ENCODE measurements at regions not wholly inside any gene's neighbourhood (a gene's known extent, or its start where the extent isn't known, plus 50 kb on each side); places are given as distances from the start of the nearest gene placed in this dataset.

GRCh38 chrX:112440277-112440676, 239.5 kb downstream of the LHFPL1 start:
- no peak for FAIRE-seq
- no peaks in the 10 kb centered on the region for H3K23me2 ChIP-seq (ENCODE audit: low read depth, low read length)

More at GRCh38 chrX:112440277-112440676, 239.5 kb downstream of the LHFPL1 start:
- no peaks in the 10 kb centered on the region for H3K4me1 ChIP-seq (replicated peaks in 1 of 4; ENCODE audit: control insufficient read depth in 3 of 4, insufficient read depth in 4 of 4, low read length in 3 of 4)
- H2BK120ac ChIP-seq (replicated peaks; ENCODE audit: low read depth, low read length), result no peak overlapping the region
- no peaks in the 10 kb centered on the region for H3K79me1 ChIP-seq (ENCODE audit: low read depth, low read length)
- no peaks in the 10 kb centered on the region for H3K36me3 ChIP-seq (ENCODE audit: control insufficient read depth in 2 of 4, insufficient read depth in 4 of 4, low read length in 3 of 4)
- H3K9ac ChIP-seq (replicated peaks in 1 of 4; ENCODE audit: extremely low read depth in 1 of 4, low read depth in 3 of 4, low read length in 3 of 4), result no peak overlapping the region
- WGBS, 2 experiments (ENCODE audit: extremely low coverage in 1 of 2, insufficient coverage in 1 of 2, insufficient read length in 1 of 2, insufficient replicate concordance in 2 of 2, low coverage in 1 of 2, low lambda C conversion rate in 2 of 2, missing lambda C conversion rate in 1 of 2), result 97% methylated on average over 2 of the region's 2 CpGs; no CpG with 5 or more reads in 1 of the 2 experiments
- DNase-seq (ENCODE audit: low read depth in 1 of 2, low spot score in 2 of 2), result no peak
- TF ChIP-seq GTF2F1 (IDR thresholded peaks at IDR 0.05; ENCODE audit: borderline replicate concordance, low read depth, low read length) (no peak), E2F6 (IDR thresholded peaks at IDR 0.05) (no peak), CHD1 (IDR thresholded peaks at IDR 0.05; ENCODE audit: low read depth, low read length) (no peak), CREB1 (IDR thresholded peaks at IDR 0.05) (no peak), SP2 (IDR thresholded peaks at IDR 0.05; ENCODE audit: low read length) (no peak), CTBP2 (IDR thresholded peaks at IDR 0.05; ENCODE audit: borderline replicate concordance, insufficient read depth, insufficient read length, low read length) (no peak), ATF2 (IDR thresholded peaks at IDR 0.05; ENCODE audit: low read length) (no peak), TAF1 (IDR thresholded peaks at IDR 0.05; ENCODE audit: low read depth, low read length) (no peak), HDAC2 (IDR thresholded peaks at IDR 0.05; ENCODE audit: borderline replicate concordance in 1 of 2, low read depth in 2 of 2, low read length in 2 of 2) (no peak), JUND (IDR thresholded peaks at IDR 0.05; ENCODE audit: low read length) (no peak)
- H4K91ac ChIP-seq (replicated peaks; ENCODE audit: insufficient read length, low read length), result no peak overlapping the region
- H2BK15ac ChIP-seq (ENCODE audit: low read length), result no peak overlapping the region
- no peak overlapping the region for H3K23ac ChIP-seq (ENCODE audit: insufficient read length)
- H2BK5ac ChIP-seq (ENCODE audit: low read depth, low read length), result no peak overlapping the region
- no peak overlapping the region for H4K5ac ChIP-seq (ENCODE audit: insufficient read length, low read depth, low read length)
- CTCF ChIA-PET (ENCODE audit: partially characterized antibody), result no interaction called here
- no peak overlapping the region for H2AFZ ChIP-seq (ENCODE audit: low read length)
- H3K14ac ChIP-seq (ENCODE audit: insufficient read length), result no peak overlapping the region
- H2AK5ac ChIP-seq (ENCODE audit: low read depth, low read length), result no peak overlapping the region
- no peak overlapping the region for H2BK12ac ChIP-seq (ENCODE audit: low read depth, low read length)
- no peak overlapping the region for H3K18ac ChIP-seq (ENCODE audit: extremely low read depth, low read length)
- H3K4ac ChIP-seq (replicated peaks; ENCODE audit: insufficient read length, low read depth, low read length), result no peak overlapping the region
- H3K9me3 ChIP-seq (ENCODE audit: insufficient read depth in 2 of 2, low read depth in 1 of 2, low read length in 1 of 2), result no peaks in the 10 kb centered on the region
- no peaks in the 10 kb centered on the region for H4K20me1 ChIP-seq (replicated peaks in 1 of 2; ENCODE audit: control insufficient read depth in 1 of 2, insufficient read depth in 2 of 2, low read length in 2 of 2)
- no peak overlapping the region for H3K4me2 ChIP-seq (ENCODE audit: insufficient read depth in 1 of 2, low read depth in 2 of 2, low read length in 2 of 2)
- H4K8ac ChIP-seq (ENCODE audit: extremely low read depth, insufficient read depth, low read length), result no peak overlapping the region
- H3K79me2 ChIP-seq (ENCODE audit: control insufficient read depth in 1 of 2, insufficient read depth in 2 of 2, low read length in 2 of 2), result no peaks in the 10 kb centered on the region
- H3K56ac ChIP-seq (replicated peaks; ENCODE audit: insufficient read length, low read depth, low read length), result no peak overlapping the region
- no peak overlapping the region for H3K4me3 ChIP-seq (ENCODE audit: extremely low read depth in 1 of 4, insufficient read depth in 2 of 4, low read depth in 3 of 4, low read length in 4 of 4)
- no peaks in the 10 kb centered on the region for H3K27me3 ChIP-seq (replicated peaks in 1 of 4; ENCODE audit: control insufficient read depth in 3 of 4, extremely low read depth in 1 of 4, insufficient read depth in 3 of 4, low read length in 3 of 4)
- H2BK20ac ChIP-seq (ENCODE audit: low read length), result no peak overlapping the region
- POLR2A ChIA-PET (ENCODE audit: partially characterized antibody), result no interaction called here
- no peak overlapping the region for H3K27ac ChIP-seq (ENCODE audit: low read depth, low read length)
